ENCODE measurements at regions not wholly inside any gene's neighbourhood (a gene's known extent, or its start where the extent isn't known, plus 50 kb on each side); places are given as distances from the start of the nearest gene placed in this dataset.

- TF ChIP-seq POLR2A (IDR thresholded peaks at IDR 0.05; ENCODE audit: low read depth, low read length) (no peak), POLR2AphosphoS5 (IDR thresholded peaks at IDR 0.05; ENCODE audit: low read depth, low read length) (no peak), SPI1 (IDR thresholded peaks at IDR 0.05; ENCODE audit: low read depth, low read length) (no peak)
Measured at GRCh38 chr17:55666806-55667205, 55.9 kb downstream of the TMEM100 start.

Data from GM12891 (cell line).